SK-N-SH (cell line): ENCODE measurements at regions not wholly inside any gene's neighbourhood (a gene's known extent, or its start where the extent isn't known, plus 50 kb on each side); places are given as distances from the start of the nearest gene placed in this dataset.

Experiments
- CTCF ChIA-PET: fragments of 300-600, 350-600 bp; formaldehyde crosslinking; extraction: SDS; loops from one replicate; lab custom pipeline; 2021; lab: Yijun Ruan, JAX
- POLR2A ChIA-PET: fragments of 350-600 bp; sonication (Branson Sonifier 250); formaldehyde crosslinking; extraction: SDS; loops from one replicate; lab custom pipeline; 2020; ENCODE audit warnings: antibody characterized with exemption, inconsistent platforms; lab: Yijun Ruan, JAX
- DNase-seq: peaks from one replicate; pipeline ENCODE4 v3.0.0; 2012
- H2AFZ ChIP-seq: fragments of 200-600 bp; sonication (generic); 2 replicates; pipeline ENCODE4 v1.8.1; 2016; ENCODE audit warnings: antibody characterized with exemption, mild to moderate bottlenecking, low read depth
- H3F3A ChIP-seq: fragments of 200-600 bp; sonication (generic); replicated peaks from 2 replicates; pipeline ENCODE3; 2016; ENCODE audit warnings: antibody characterized with exemption, mild to moderate bottlenecking; ENCODE audit not compliant: insufficient read depth
- H3K27ac ChIP-seq, 2 experiments: fragments of 200-500 bp in 1 of 2; fragments of 200-600 bp in 1 of 2; sonication (Bioruptor generic) in 1 of 2; sonication (generic), shearing (Covaris generic) in 1 of 2; 2 replicates each; pipeline versions ENCODE4 v1.5.1 to v1.6.1; 2014 to 2016; ENCODE audit warnings: low read depth in 2 of 2, inconsistent platforms in 1 of 2, low read length in 1 of 2, mild to moderate bottlenecking in 1 of 2, mixed read lengths in 1 of 2
- H3K27me3 ChIP-seq: fragments of 200-600 bp; sonication (generic), shearing (Covaris generic); 2 replicates; pipeline ENCODE4 v1.6.1; 2016; ENCODE audit warnings: mixed run types; ENCODE audit not compliant: insufficient read depth
- H3K36me3 ChIP-seq, 2 experiments: fragments of 200-500 bp in 1 of 2; fragments of 200-600 bp in 1 of 2; sonication (Bioruptor generic) in 1 of 2; sonication (generic) in 1 of 2; replicated peaks in 1 of 2; 2 replicates each; pipeline versions ENCODE3 to v1.5.1; 2014 to 2016; ENCODE audit warnings: low read length in 1 of 2, mild to moderate bottlenecking in 1 of 2; ENCODE audit not compliant: insufficient read depth in 2 of 2, control insufficient read depth in 1 of 2
- H3K4me1 ChIP-seq, 2 experiments: fragments of 200-500 bp in 1 of 2; fragments of 200-600 bp in 1 of 2; sonication (Bioruptor generic) in 1 of 2; sonication (generic), shearing (Covaris generic) in 1 of 2; 2 replicates each; pipeline versions ENCODE4 v1.5.1 to v1.6.1; 2014 to 2016; ENCODE audit warnings: low read depth in 1 of 2, low read length in 1 of 2, mixed run types in 1 of 2; ENCODE audit not compliant: insufficient read depth in 2 of 2, control insufficient read depth in 1 of 2
- H3K4me2 ChIP-seq: fragments of 200-600 bp; sonication (generic), shearing (Covaris generic); 2 replicates; pipeline ENCODE4 v1.6.1; 2017; ENCODE audit warnings: mixed run types
- H3K4me3 ChIP-seq, 2 experiments: fragments of 200-500 bp in 1 of 2; fragments of 200-600 bp in 1 of 2; sonication (Bioruptor generic) in 1 of 2; sonication (generic), shearing (Covaris generic) in 1 of 2; 2 replicates each; pipeline versions ENCODE4 v1.5.1 to v1.8.1; 2014 to 2016; ENCODE audit warnings: low read depth in 2 of 2, inconsistent platforms in 1 of 2, low read length in 1 of 2, mild to moderate bottlenecking in 1 of 2, mixed read lengths in 1 of 2, moderate library complexity in 1 of 2
- H3K79me2 ChIP-seq: fragments of 200-600 bp; sonication (generic); 2 replicates; pipeline ENCODE4 v1.8.1; 2017; ENCODE audit warnings: mild to moderate bottlenecking; ENCODE audit not compliant: insufficient read depth
- H3K9ac ChIP-seq: fragments of 200-600 bp; sonication (generic); 2 replicates; pipeline ENCODE4 v1.6.1; 2017; ENCODE audit warnings: mixed run types
- H3K9me2 ChIP-seq: fragments of 200-600 bp; sonication (generic); 2 replicates; pipeline ENCODE4 v1.6.1; 2017; ENCODE audit warnings: mixed run types
- H3K9me3 ChIP-seq: fragments of 200-600 bp; sonication (generic); 2 replicates; pipeline ENCODE4 v1.6.1; 2017; ENCODE audit warnings: mixed run types, mild to moderate bottlenecking, moderate library complexity
- H4K20me1 ChIP-seq: fragments of 200-600 bp; sonication (generic); 2 replicates; pipeline ENCODE4 v1.6.1; 2017; ENCODE audit warnings: mild to moderate bottlenecking, mixed run types; ENCODE audit not compliant: insufficient read depth
- EP300 ChIP-seq, 2 experiments: IDR thresholded peaks; 2 replicates each; pipeline versions ENCODE4 v1.4.0 to v1.6.1; 2012; ENCODE audit warnings: borderline replicate concordance in 1 of 2, low read depth in 1 of 2, low read length in 1 of 2
- EZH2phosphoT487 ChIP-seq: fragments of 200-600 bp; sonication (generic); IDR thresholded peaks from 2 replicates; pipeline ENCODE4 v1.6.1; 2017; ENCODE audit warnings: low read depth, mixed run types, mild to moderate bottlenecking, antibody characterized with exemption, moderate library complexity, borderline replicate concordance
- FOSL2 ChIP-seq: IDR thresholded peaks from 2 replicates; pipeline ENCODE4 v1.4.0; 2012; ENCODE audit warnings: low read depth, mild to moderate bottlenecking, moderate library complexity, borderline replicate concordance
- FOXJ3 ChIP-seq: sonication (generic); formaldehyde crosslinking; IDR thresholded peaks from 2 replicates; pipeline ENCODE4 v1.5.1; 2020; ENCODE audit warnings: mild to moderate bottlenecking, missing genetic modification reagents
- GATA2 ChIP-seq: sonication (generic); formaldehyde crosslinking; IDR thresholded peaks from 2 replicates; pipeline ENCODE4 v1.5.0; 2020; ENCODE audit warnings: mild to moderate bottlenecking, missing genetic modification reagents
- JUND ChIP-seq: IDR thresholded peaks from 2 replicates; pipeline ENCODE4 v1.4.0; 2012
- RAD21 ChIP-seq: IDR thresholded peaks from 2 replicates; pipeline ENCODE4 v1.6.1; 2012; ENCODE audit warnings: mild to moderate bottlenecking, low read length
- RCOR1 ChIP-seq: fragments of 150-350 bp; IDR thresholded peaks from 2 replicates; pipeline ENCODE4 v1.6.1; 2017; ENCODE audit warnings: antibody characterized with exemption, low read length
- TCF12 ChIP-seq: IDR thresholded peaks from 2 replicates; pipeline ENCODE4 v1.4.0; 2012
- YY1 ChIP-seq: IDR thresholded peaks from 2 replicates; pipeline ENCODE4 v1.4.0; 2012; ENCODE audit warnings: low read depth, mild to moderate bottlenecking
- WGBS: methylation state at CpG from one replicate; pipeline ENCODE4 v1.1.6; 2017; ENCODE audit warnings: low lambda C conversion rate; 5-methylcytosine and 5-hydroxymethylcytosine counted together
- TF ChIP-seq, protein P1 (sequence below): fragments of 150-350 bp; IDR thresholded peaks from 2 replicates; pipeline ENCODE4 v1.6.1; 2017; ENCODE audit warnings: antibody characterized with exemption, low read length, low read depth, borderline replicate concordance
- TF ChIP-seq, protein P2 (sequence below): IDR thresholded peaks from 2 replicates; pipeline ENCODE4; 2012

DNA sequence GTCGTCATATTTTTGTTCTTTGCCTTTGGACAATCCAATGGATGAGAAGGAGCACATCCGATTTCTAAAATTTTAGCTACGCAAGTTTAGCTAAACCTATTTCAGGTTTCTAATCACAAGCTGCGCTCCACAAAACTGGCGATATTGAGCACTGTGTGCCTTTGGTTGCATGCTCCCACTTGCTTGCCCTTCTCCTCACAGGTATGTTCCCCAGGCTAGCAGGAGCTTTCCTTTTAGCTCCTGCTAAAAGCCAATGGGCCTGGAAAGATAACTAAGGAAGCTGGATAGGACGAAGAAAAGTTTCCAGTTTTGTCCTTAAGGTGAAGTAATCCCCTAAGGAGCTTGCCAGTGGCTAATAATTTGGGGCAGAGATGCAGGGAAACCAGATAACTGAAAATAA, 975.2 kb downstream of the FSTL5 start:
- H3F3A ChIP-seq: no peaks in the 10 kb centered on the region
- peaks cover 0 to 6% of the 10 kb centered on the region in 2 experiments; a peak in 1 of 4 replicates for H3K4me1 ChIP-seq
- H3K9me2 ChIP-seq: no peaks in the 10 kb centered on the region; the same call in 1 of the 2 replicates
- H3K36me3 ChIP-seq: no peaks in the 10 kb centered on the region
- TF ChIP-seq YY1: no peak
- H3K27ac ChIP-seq: no peak overlapping the region
- no peaks in the 10 kb centered on the region for H3K27me3 ChIP-seq
- CTCF ChIA-PET: interaction anchor here (0.7 kb wide), 1 partner anchor 59 kb away, joined by 3 read pairs; no protein-coding TSS in a partner anchor
- no peak overlapping the region for H3K9ac ChIP-seq
- no peak for DNase-seq
- no peak overlapping the region for H3K4me3 ChIP-seq
- no peaks in the 10 kb centered on the region for H3K79me2 ChIP-seq
- no peak overlapping the region for H2AFZ ChIP-seq
- no peaks in the 10 kb centered on the region for H4K20me1 ChIP-seq
- H3K9me3 ChIP-seq: no peaks in the 10 kb centered on the region
- POLR2A ChIA-PET: interaction anchor here (0.6 kb wide), 1 partner anchor 205 kb away, joined by 3 read pairs; no protein-coding TSS in a partner anchor
- 64% methylated on average over 6 of the region's 6 CpGs for WGBS
- H3K4me2 ChIP-seq: no peak overlapping the region

DNA sequence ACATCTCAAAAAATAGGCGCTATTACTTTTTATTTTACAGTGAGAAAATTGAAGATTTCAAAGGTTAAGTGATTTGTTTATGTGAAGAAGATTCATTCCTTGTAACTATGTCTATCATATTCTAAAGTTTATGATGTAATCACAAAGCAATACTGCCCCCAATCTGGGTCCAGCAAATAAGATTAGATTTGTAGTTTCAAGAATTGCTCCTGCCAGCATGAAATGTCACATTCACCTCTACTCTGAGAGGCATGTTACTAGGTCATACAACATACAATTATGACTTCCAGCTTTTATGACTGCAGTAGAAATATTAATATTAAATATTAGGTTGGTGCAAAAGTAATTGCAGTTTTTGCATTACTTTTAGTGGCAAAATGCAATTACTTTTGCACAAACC, 976.2 kb downstream of the FSTL5 start:
- TF ChIP-seq, protein P1, sequence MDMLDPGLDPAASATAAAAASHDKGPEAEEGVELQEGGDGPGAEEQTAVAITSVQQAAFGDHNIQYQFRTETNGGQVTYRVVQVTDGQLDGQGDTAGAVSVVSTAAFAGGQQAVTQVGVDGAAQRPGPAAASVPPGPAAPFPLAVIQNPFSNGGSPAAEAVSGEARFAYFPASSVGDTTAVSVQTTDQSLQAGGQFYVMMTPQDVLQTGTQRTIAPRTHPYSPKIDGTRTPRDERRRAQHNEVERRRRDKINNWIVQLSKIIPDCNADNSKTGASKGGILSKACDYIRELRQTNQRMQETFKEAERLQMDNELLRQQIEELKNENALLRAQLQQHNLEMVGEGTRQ: no peak
- TF ChIP-seq TCF12 (no peak), FOXJ3 (CRISPR knock-in tag) (no peak), RCOR1 (no peak)
- H3K4me2 ChIP-seq: no peak overlapping the region
- no peaks in the 10 kb centered on the region for H3F3A ChIP-seq
- ChIA-PET POLR2A (no interaction called here), CTCF (no interaction called here)
- WGBS: 26% methylated on average over 1 of the region's 1 CpG
- no peak overlapping the region for H3K9ac ChIP-seq
- H3K4me3 ChIP-seq: no peak overlapping the region
- H2AFZ ChIP-seq: no peak overlapping the region
- no peaks in the 10 kb centered on the region; the same call in 1 of the 2 replicates for H3K9me2 ChIP-seq
- no peaks in the 10 kb centered on the region for H3K79me2 ChIP-seq
- peak overlapping the region in 1 of 2 experiments; percentile 71; a peak in 2 of 4 replicates for H3K27ac ChIP-seq
- no peaks in the 10 kb centered on the region for H3K36me3 ChIP-seq
- H3K4me1 ChIP-seq: peaks cover 0 to 6% of the 10 kb centered on the region in 2 experiments; a peak in 1 of 4 replicates
- no peak for DNase-seq
- no peaks in the 10 kb centered on the region for H4K20me1 ChIP-seq
- H3K27me3 ChIP-seq: no peaks in the 10 kb centered on the region
- no peaks in the 10 kb centered on the region for H3K9me3 ChIP-seq

DNA sequence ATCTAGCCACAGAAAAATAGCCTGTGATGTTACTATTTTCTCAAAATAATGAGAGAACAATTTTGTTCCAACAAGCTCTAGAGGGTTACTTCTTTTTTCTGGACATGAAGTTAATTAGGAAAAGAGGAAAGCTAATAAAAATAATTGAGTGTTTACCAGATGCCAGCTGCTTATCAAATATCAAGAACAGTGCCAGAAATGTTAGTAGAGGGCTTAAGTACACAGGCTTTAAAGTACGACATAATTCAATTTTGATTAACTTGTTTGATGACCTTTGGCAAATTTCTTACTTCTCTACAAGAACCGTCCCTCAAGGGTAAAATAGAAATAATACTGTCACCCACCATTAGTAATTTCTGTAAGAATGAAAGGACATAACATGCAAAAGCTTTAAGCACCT, 977.0 kb downstream of the FSTL5 start:
- TF ChIP-seq RCOR1 (peak; percentile 74), EP300 (IDR thresholded peaks at IDR 0.05; ENCODE audit: borderline replicate concordance in 1 of 2, low read depth in 1 of 2, low read length in 1 of 2) (peak in 1 of 2 experiments; percentile 91; a peak in 2 of 4 replicates), RAD21 (no peak), EZH2phosphoT487 (no peak), GATA2 (CRISPR knock-in tag) (peak; percentile 71), JUND (no peak), FOSL2 (no peak)
- TF ChIP-seq, protein P2, sequence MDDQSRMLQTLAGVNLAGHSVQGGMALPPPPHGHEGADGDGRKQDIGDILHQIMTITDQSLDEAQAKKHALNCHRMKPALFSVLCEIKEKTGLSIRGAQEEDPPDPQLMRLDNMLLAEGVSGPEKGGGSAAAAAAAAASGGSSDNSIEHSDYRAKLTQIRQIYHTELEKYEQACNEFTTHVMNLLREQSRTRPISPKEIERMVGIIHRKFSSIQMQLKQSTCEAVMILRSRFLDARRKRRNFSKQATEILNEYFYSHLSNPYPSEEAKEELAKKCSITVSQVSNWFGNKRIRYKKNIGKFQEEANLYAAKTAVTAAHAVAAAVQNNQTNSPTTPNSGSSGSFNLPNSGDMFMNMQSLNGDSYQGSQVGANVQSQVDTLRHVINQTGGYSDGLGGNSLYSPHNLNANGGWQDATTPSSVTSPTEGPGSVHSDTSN: no peak
- TF ChIP-seq, all 33 proteins: peak for 3
- Histone ChIP-seq H3K36me3 (no peaks in the 10 kb centered on the region), H3K27ac (peak overlapping the region in 1 of 2 experiments; percentile 84; a peak in 2 of 4 replicates), H3K9me3 (no peaks in the 10 kb centered on the region), H3K4me1 (peaks cover 0 to 6% of the 10 kb centered on the region in 2 experiments; a peak in 1 of 4 replicates), H3K9me2 (no peaks in the 10 kb centered on the region; the same call in 1 of the 2 replicates), H3K9ac (no peak overlapping the region), H2AFZ (no peak overlapping the region), H3K4me2 (no peak overlapping the region), H3K27me3 (no peaks in the 10 kb centered on the region), H3F3A (no peaks in the 10 kb centered on the region), H3K79me2 (no peaks in the 10 kb centered on the region), H4K20me1 (no peaks in the 10 kb centered on the region), H3K4me3 (no peak overlapping the region)
- peak; percentile 10 for DNase-seq
- ChIA-PET POLR2A (no interaction called here), CTCF (interaction anchor here (0.6 kb wide), 1 partner anchor 107 kb away, joined by 3 read pairs; no protein-coding TSS in a partner anchor)
- 11% methylated on average over 2 of the region's 2 CpGs for WGBS
